Activated naive CD8-positive, alpha-beta T cell treated with anti-CD3 and anti-CD28 coated beads, Interleukin-2, amount 50 U/mL, for 24 hours (primary cell): ENCODE measurements at regions not wholly inside any gene's neighbourhood (a gene's known extent, or its start where the extent isn't known, plus 50 kb on each side); places are given as distances from the start of the nearest gene placed in this dataset.

Experiments
- ATAC-seq: fragments of 150-1000 bp; cut with Tn5 transposase; one replicate; pipeline ENCODE4 v1.10.0; 2021
- DNase-seq: peaks from one replicate; pipeline ENCODE4 v3.0.0; 2021
- H3K27ac Mint-ChIP-seq: one replicate; pipeline ENCODE4 v1.8.0; 2021; ENCODE audit warnings: mild to moderate bottlenecking, mixed read lengths
- H3K27me3 Mint-ChIP-seq: one replicate; pipeline ENCODE4 v1.8.0; 2021; ENCODE audit warnings: mixed read lengths
- H3K36me3 Mint-ChIP-seq: one replicate; pipeline ENCODE4 v1.8.0; 2021; ENCODE audit warnings: low read depth, mixed read lengths
- H3K4me1 Mint-ChIP-seq: one replicate; pipeline ENCODE4 v1.8.0; 2021; ENCODE audit warnings: mixed read lengths
- H3K4me3 Mint-ChIP-seq: one replicate; pipeline ENCODE4 v1.8.0; 2021; ENCODE audit warnings: mild to moderate bottlenecking, moderate library complexity, mixed read lengths
- H3K9me3 Mint-ChIP-seq: one replicate; pipeline ENCODE4 v1.8.0; 2021; ENCODE audit warnings: mixed read lengths

DNA sequence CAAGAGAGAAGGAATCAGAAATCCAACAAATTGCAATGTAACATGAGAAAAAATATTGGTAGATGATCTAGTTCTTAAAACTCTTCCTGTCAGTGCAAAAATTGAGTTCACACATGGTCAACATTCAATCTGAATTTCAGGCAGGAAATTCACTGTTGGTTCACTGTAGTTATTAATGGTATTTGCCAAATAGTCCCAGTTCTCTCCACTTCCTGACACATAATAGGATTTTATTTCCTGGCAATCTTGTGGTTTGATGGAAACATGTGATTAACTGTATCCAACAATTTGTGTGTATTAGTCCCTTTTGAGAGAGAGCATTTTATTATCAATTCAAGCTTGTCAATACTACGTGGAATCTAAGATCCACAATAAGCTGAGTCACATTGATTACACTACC is 1103.1 kb downstream of the ROBO2 start:
- no peaks in the 10 kb centered on the region for H3K4me1 Mint-ChIP-seq
- H3K27me3 Mint-ChIP-seq = no peaks in the 10 kb centered on the region
- peaks cover 20% of the 10 kb centered on the region for H3K9me3 Mint-ChIP-seq
- no peak for ATAC-seq
- H3K36me3 Mint-ChIP-seq = no peaks in the 10 kb centered on the region
- DNase-seq = no peak
- no peak overlapping the region for H3K27ac Mint-ChIP-seq
- H3K4me3 Mint-ChIP-seq = no peak overlapping the region

- Mint-ChIP-seq H3K36me3 (no peaks in the 10 kb centered on the region), H3K4me3 (no peak overlapping the region), H3K27me3 (no peaks in the 10 kb centered on the region), H3K4me1 (no peaks in the 10 kb centered on the region), H3K9me3 (peaks cover 24% of the 10 kb centered on the region), H3K27ac (no peak overlapping the region)
- DNase-seq (no peak), ATAC-seq (no peak)
Measured at GRCh38 chr3:78148986-78149717, 1109.3 kb downstream of the ROBO2 start.

- Mint-ChIP-seq H3K27ac (no peak overlapping the region), H3K27me3 (no peaks in the 10 kb centered on the region), H3K4me1 (no peaks in the 10 kb centered on the region), H3K9me3 (peaks cover 15% of the 10 kb centered on the region), H3K36me3 (no peaks in the 10 kb centered on the region), H3K4me3 (no peak overlapping the region)
- DNase-seq (no peak), ATAC-seq (no peak)
Measured at GRCh38 chr3:78153973-78154372, 1114.1 kb downstream of the ROBO2 start.

DNA sequence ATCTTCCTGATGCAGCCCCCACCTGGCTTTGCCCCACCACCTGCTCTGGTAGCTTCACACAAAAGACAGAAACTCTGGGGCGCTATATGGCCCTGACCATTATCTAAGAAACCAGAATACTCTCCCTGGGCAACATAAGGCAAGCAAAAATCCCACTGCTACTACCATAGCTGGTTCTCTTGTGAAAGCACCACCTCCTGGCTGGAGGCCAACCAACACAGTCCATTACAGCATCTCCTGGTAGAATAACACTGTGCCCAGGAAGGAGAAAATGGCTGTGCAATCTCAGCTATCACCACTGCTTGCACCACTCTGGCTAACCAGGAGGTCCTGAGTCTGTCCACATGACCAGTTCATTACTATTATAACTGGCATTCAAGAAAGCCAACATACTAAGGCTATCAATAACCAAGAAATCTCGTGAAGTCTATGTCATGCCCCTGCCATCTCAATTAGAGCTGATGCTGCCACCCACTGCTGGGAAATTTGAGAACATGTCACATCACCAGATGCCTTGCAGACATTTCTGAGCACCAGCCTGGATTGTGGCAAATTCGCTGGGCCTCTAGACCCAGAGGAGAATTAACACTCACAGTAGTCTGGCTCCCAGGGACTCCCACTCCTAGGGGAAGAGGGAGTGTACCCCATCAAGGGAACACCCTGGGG is 1114.8 kb downstream of the ROBO2 start:
- Mint-ChIP-seq H3K4me1 (no peaks in the 10 kb centered on the region), H3K36me3 (no peaks in the 10 kb centered on the region), H3K9me3 (peaks cover 15% of the 10 kb centered on the region), H3K4me3 (no peak overlapping the region), H3K27ac (no peak overlapping the region), H3K27me3 (no peaks in the 10 kb centered on the region)
- ATAC-seq (no peak), DNase-seq (no peak)

DNA sequence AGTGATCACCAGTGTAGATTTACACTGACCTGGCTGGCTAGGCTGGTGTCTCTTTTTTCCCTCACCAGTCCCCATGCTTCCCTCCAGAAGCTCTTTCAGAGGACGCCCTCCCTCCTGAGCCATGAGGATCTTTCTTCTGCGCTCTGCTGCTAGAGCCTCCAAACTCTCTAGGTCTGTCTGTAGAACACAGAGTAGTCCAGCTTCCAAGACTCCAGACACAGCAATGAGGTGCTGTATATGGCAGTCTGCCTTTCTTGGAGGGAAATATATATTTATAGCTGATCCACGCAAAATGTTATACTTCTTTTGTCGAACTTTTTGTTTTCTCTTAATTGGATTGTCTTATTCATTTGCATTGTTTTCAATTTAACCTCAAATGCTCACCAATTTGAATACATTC is 1121.8 kb downstream of the ROBO2 start:
- H3K4me1 Mint-ChIP-seq = no peaks in the 10 kb centered on the region
- no peak overlapping the region for H3K4me3 Mint-ChIP-seq
- DNase-seq (no peak), ATAC-seq (no peak)
- no peaks in the 10 kb centered on the region for H3K36me3 Mint-ChIP-seq
- no peaks in the 10 kb centered on the region for H3K27me3 Mint-ChIP-seq
- H3K27ac Mint-ChIP-seq = no peak overlapping the region
- peaks cover 6% of the 10 kb centered on the region for H3K9me3 Mint-ChIP-seq

DNA sequence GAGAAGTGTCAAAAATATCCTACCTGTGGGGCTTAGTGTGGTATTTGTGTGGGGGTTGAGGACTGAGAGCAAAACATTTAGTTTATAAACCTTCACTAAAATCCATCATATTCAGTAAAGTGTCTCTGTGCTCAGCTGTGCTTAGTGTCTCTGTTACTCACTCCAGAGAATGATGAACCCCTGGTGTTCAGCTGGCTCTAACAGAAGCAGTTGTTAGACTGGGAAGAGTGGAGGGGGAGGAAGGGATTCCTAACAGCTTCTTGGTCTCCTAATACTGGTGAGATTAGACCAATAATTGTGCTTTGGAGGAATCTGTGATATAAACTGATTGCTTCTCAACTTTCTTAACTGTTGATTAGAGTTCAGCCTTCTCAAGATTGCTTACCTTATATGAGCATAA is 1123.5 kb downstream of the ROBO2 start:
- Mint-ChIP-seq H3K27ac (no peak overlapping the region), H3K27me3 (no peaks in the 10 kb centered on the region), H3K9me3 (peaks cover 6% of the 10 kb centered on the region), H3K36me3 (no peaks in the 10 kb centered on the region), H3K4me1 (no peaks in the 10 kb centered on the region), H3K4me3 (no peak overlapping the region)
- DNase-seq (no peak), ATAC-seq (no peak)

DNA sequence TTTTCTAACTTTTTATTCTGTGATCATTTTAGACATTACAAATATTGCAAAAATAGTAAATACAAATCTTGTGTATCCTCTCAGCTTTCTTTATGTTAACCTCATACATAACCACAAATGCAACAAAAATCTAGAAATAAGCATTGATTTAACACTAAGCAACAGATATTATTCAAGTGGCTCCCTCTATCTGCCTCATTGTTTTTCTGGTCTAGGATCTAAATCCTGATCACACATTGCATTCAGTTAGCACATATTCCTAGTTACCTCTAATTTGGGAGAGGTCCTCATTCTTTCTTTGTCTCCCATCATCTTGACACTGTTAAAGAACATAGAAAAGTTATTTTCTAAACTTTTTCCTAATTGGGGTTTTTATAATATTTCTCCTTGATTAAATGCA is 1126.0 kb downstream of the ROBO2 start:
- Mint-ChIP-seq H3K27ac (no peak overlapping the region), H3K4me3 (no peak overlapping the region), H3K9me3 (peaks cover 6% of the 10 kb centered on the region), H3K4me1 (no peaks in the 10 kb centered on the region), H3K27me3 (no peaks in the 10 kb centered on the region), H3K36me3 (no peaks in the 10 kb centered on the region)
- ATAC-seq = no peak
- DNase-seq = no peak

- Mint-ChIP-seq H3K4me1 (no peaks in the 10 kb centered on the region), H3K27me3 (no peaks in the 10 kb centered on the region), H3K27ac (no peak overlapping the region), H3K36me3 (no peaks in the 10 kb centered on the region), H3K4me3 (no peak overlapping the region), H3K9me3 (peaks cover 9% of the 10 kb centered on the region)
- no peak for DNase-seq
- ATAC-seq = no peak
Measured at GRCh38 chr3:78174821-78175220, 1134.9 kb downstream of the ROBO2 start.

- H3K9me3 Mint-ChIP-seq = peaks cover 14% of the 10 kb centered on the region
- H3K27me3 Mint-ChIP-seq = no peaks in the 10 kb centered on the region
- DNase-seq (no peak), ATAC-seq (no peak)
- H3K4me1 Mint-ChIP-seq = no peaks in the 10 kb centered on the region
- no peak overlapping the region for H3K27ac Mint-ChIP-seq
- H3K4me3 Mint-ChIP-seq = no peak overlapping the region
- H3K36me3 Mint-ChIP-seq = no peaks in the 10 kb centered on the region
Measured at GRCh38 chr3:78176869-78177268, 1137.0 kb downstream of the ROBO2 start.

- no peak for DNase-seq
- Mint-ChIP-seq H3K27me3 (no peaks in the 10 kb centered on the region), H3K9me3 (peaks cover 13% of the 10 kb centered on the region), H3K36me3 (no peaks in the 10 kb centered on the region), H3K27ac (no peak overlapping the region), H3K4me1 (no peaks in the 10 kb centered on the region), H3K4me3 (no peak overlapping the region)
- ATAC-seq = no peak
Measured at GRCh38 chr3:78177780-78178179, 1137.9 kb downstream of the ROBO2 start.

- no peak for ATAC-seq
- H3K4me1 Mint-ChIP-seq = no peaks in the 10 kb centered on the region
Measured at GRCh38 chr3:78178209-78178608, 1138.3 kb downstream of the ROBO2 start.

DNA sequence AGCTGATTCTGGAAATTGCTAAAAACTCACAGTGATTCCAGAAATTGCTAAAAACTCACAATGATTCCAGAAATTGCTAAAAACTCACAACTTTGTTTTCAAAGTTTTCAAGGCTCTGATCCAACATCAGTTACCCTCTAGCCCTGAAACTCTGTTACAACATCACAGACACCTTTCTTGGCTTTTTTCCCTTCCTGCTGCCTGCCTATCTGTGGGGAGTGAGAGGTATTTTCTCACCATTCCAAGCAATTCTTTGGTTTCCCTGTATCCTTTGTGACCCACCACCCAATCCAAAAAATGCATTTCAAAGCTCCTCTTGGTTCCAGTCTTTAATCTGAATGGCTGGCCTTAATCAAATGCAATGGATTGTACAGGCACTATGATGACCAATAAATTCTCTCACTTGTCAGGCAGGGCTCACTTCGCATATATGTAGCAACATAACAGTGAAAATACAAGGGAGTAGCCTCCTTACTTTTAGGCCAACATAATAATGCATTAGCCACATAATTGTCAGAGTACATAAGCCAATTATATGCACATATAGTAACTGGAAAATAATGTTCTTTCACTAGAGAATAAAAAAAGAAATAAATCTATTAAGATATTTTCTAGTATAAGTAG is 1139.0 kb downstream of the ROBO2 start:
- DNase-seq = no peak
- ATAC-seq = no peak
- no peaks in the 10 kb centered on the region for H3K27me3 Mint-ChIP-seq
- no peaks in the 10 kb centered on the region for H3K4me1 Mint-ChIP-seq
- H3K27ac Mint-ChIP-seq = no peak overlapping the region
- H3K9me3 Mint-ChIP-seq = peaks cover 12% of the 10 kb centered on the region
- H3K4me3 Mint-ChIP-seq = no peak overlapping the region
- no peaks in the 10 kb centered on the region for H3K36me3 Mint-ChIP-seq

More at GRCh38 chr3:78178209-78178608, 1138.3 kb downstream of the ROBO2 start:
- Mint-ChIP-seq H3K27me3 (no peaks in the 10 kb centered on the region), H3K36me3 (no peaks in the 10 kb centered on the region), H3K27ac (no peak overlapping the region), H3K4me3 (no peak overlapping the region), H3K9me3 (peaks cover 12% of the 10 kb centered on the region)
- DNase-seq = no peak

GRCh38 chr3:78183906-78184599 is 1144.2 kb downstream of the ROBO2 start:
- ATAC-seq = no peak
- H3K4me3 Mint-ChIP-seq = no peak overlapping the region

GRCh38 chr3:78186404-78186803 is 1146.5 kb downstream of the ROBO2 start:
- no peak for DNase-seq
- ATAC-seq = no peak
- Mint-ChIP-seq H3K27me3 (no peaks in the 10 kb centered on the region), H3K4me1 (no peaks in the 10 kb centered on the region), H3K27ac (no peak overlapping the region), H3K9me3 (peaks cover 15% of the 10 kb centered on the region), H3K36me3 (no peaks in the 10 kb centered on the region), H3K4me3 (no peak overlapping the region)

More at GRCh38 chr3:78183906-78184599, 1144.2 kb downstream of the ROBO2 start:
- DNase-seq = no peak
- H3K36me3 Mint-ChIP-seq = no peaks in the 10 kb centered on the region
- H3K9me3 Mint-ChIP-seq = peaks cover 13% of the 10 kb centered on the region
- H3K27ac Mint-ChIP-seq = no peak overlapping the region
- no peaks in the 10 kb centered on the region for H3K27me3 Mint-ChIP-seq
- H3K4me1 Mint-ChIP-seq = no peaks in the 10 kb centered on the region

- DNase-seq = no peak
- H3K4me3 Mint-ChIP-seq = no peak overlapping the region
- H3K27me3 Mint-ChIP-seq = no peaks in the 10 kb centered on the region
- no peak for ATAC-seq
- peaks cover 15% of the 10 kb centered on the region for H3K9me3 Mint-ChIP-seq
- H3K36me3 Mint-ChIP-seq = no peaks in the 10 kb centered on the region
- no peaks in the 10 kb centered on the region for H3K4me1 Mint-ChIP-seq
- H3K27ac Mint-ChIP-seq = no peak overlapping the region
Measured at GRCh38 chr3:78201091-78201490, 1161.2 kb downstream of the ROBO2 start.
